Neural cell (in vitro differentiated cells): ENCODE measurements at regions not wholly inside any gene's neighbourhood (a gene's known extent, or its start where the extent isn't known, plus 50 kb on each side); places are given as distances from the start of the nearest gene placed in this dataset.

ENCODE experiments used
- H2AFZ ChIP-seq: fragments of 200-600, 300-800 bp; sonication (generic), shearing (Covaris generic); 2 replicates; pipeline ENCODE4 v1.6.0; 2014; ENCODE audit warnings: low read depth, mild to moderate bottlenecking, antibody characterized with exemption, low read length, moderate library complexity
- H3F3A ChIP-seq: fragments of 200-600 bp; shearing (Covaris generic); 2 replicates; pipeline ENCODE4 v1.6.1; 2016; ENCODE audit warnings: mild to moderate bottlenecking, moderate library complexity, mixed read lengths, antibody characterized with exemption, low read length; ENCODE audit not compliant: insufficient read depth, poor library complexity, severe bottlenecking
- H3K27ac ChIP-seq: fragments of 200-600, 300-800 bp; sonication (generic), shearing (Covaris generic); 2 replicates; pipeline ENCODE4 v1.5.1; 2014; ENCODE audit warnings: mild to moderate bottlenecking, low read length, moderate library complexity
- H3K27me3 ChIP-seq: fragments of 300-800, 200-600 bp; sonication (generic), shearing (Covaris generic); 2 replicates; pipeline ENCODE4 v1.6.0; 2014; ENCODE audit warnings: mild to moderate bottlenecking, low read depth, low read length, moderate library complexity; ENCODE audit not compliant: insufficient read depth
- H3K36me3 ChIP-seq: fragments of 300-800, 200-600 bp; sonication (generic), shearing (Covaris generic); 2 replicates; pipeline ENCODE4 v1.5.1; 2014; ENCODE audit warnings: mild to moderate bottlenecking, antibody characterized with exemption, low read length, moderate library complexity; ENCODE audit not compliant: insufficient read depth
- H3K4me2 ChIP-seq: fragments of 300-800, 200-600 bp; sonication (generic), shearing (Covaris generic); 2 replicates; pipeline ENCODE4 v1.6.0; 2014; ENCODE audit warnings: mild to moderate bottlenecking, low read length
- H3K4me3 ChIP-seq: fragments of 300-800, 200-600 bp; sonication (generic), shearing (Covaris generic); 2 replicates; pipeline ENCODE4 v1.5.1; 2014; ENCODE audit warnings: mild to moderate bottlenecking, low read length, moderate library complexity
- H3K79me2 ChIP-seq: fragments of 200-600 bp; shearing (Covaris generic); replicated peaks from 2 replicates; pipeline ENCODE4 v1.6.0; 2014; ENCODE audit warnings: mild to moderate bottlenecking, low read length, moderate library complexity; ENCODE audit not compliant: insufficient read depth
- H3K9ac ChIP-seq: fragments of 300-800, 200-600 bp; sonication (generic), shearing (Covaris generic); 2 replicates; pipeline ENCODE4 v1.6.1; 2016; ENCODE audit warnings: mild to moderate bottlenecking, low read length, mixed read lengths
- H3K9me2 ChIP-seq: fragments of 200-600 bp; shearing (Covaris generic); 2 replicates; pipeline ENCODE4 v1.6.1; 2016; ENCODE audit warnings: mild to moderate bottlenecking, low read length, mixed read lengths; ENCODE audit not compliant: insufficient read depth
- H3K9me3 ChIP-seq: fragments of 200-600, 300-800 bp; sonication (generic), shearing (Covaris generic); 2 replicates; pipeline ENCODE4 v1.6.1; 2016; ENCODE audit warnings: mild to moderate bottlenecking, mixed run types, low read length, moderate library complexity, mixed read lengths
- H4K20me1 ChIP-seq: fragments of 200-600 bp; shearing (Covaris generic); 2 replicates; pipeline ENCODE4 v1.6.1; 2016; ENCODE audit warnings: mild to moderate bottlenecking, mixed run types; ENCODE audit not compliant: insufficient read depth
- EP300 ChIP-seq: fragments of 450-650 bp; conservative IDR thresholded peaks from 2 replicates; pipeline ENCODE4 v1.6.1; 2014; ENCODE audit warnings: antibody characterized with exemption, mild to moderate bottlenecking, moderate library complexity; ENCODE audit not compliant: poor library complexity, severe bottlenecking
- EZH2 ChIP-seq: fragments of 200-600, 300-800 bp; shearing (Covaris generic), sonication (generic); IDR thresholded peaks from 2 replicates; pipeline ENCODE4 v1.6.1; 2014; ENCODE audit warnings: antibody characterized with exemption, low read length, borderline replicate concordance, mild to moderate bottlenecking; ENCODE audit not compliant: insufficient read depth, poor library complexity, severe bottlenecking
- MXI1 ChIP-seq: fragments of 450-650 bp; conservative IDR thresholded peaks from 2 replicates; pipeline ENCODE4 v1.6.1; 2014; ENCODE audit warnings: antibody characterized with exemption, mild to moderate bottlenecking; ENCODE audit not compliant: poor library complexity, severe bottlenecking
- POLR2AphosphoS5 ChIP-seq: IDR thresholded peaks from 2 replicates; pipeline ENCODE4 v1.6.1; 2012
- RAD21 ChIP-seq: fragments of 450-650 bp; conservative IDR thresholded peaks from 2 replicates; pipeline ENCODE4 v1.6.1; 2014; ENCODE audit warnings: antibody characterized with exemption, mild to moderate bottlenecking, moderate library complexity
- REST ChIP-seq: IDR thresholded peaks from 2 replicates; pipeline ENCODE4 v1.6.1; 2012; ENCODE audit warnings: borderline replicate concordance
- SMC3 ChIP-seq: fragments of 450-650 bp; conservative IDR thresholded peaks from 2 replicates; pipeline ENCODE4 v1.6.1; 2014; ENCODE audit warnings: antibody characterized with exemption, mild to moderate bottlenecking, moderate library complexity; ENCODE audit not compliant: poor library complexity
- TAF1 ChIP-seq: IDR thresholded peaks from 2 replicates; pipeline ENCODE4 v1.6.1; 2012; ENCODE audit warnings: low read depth
- TF ChIP-seq, protein P1 (sequence below): fragments of 450-650 bp; IDR thresholded peaks from 2 replicates; pipeline ENCODE4 v1.5.1; 2014; ENCODE audit warnings: antibody characterized with exemption, mild to moderate bottlenecking, moderate library complexity; ENCODE audit not compliant: poor library complexity, severe bottlenecking

DNA sequence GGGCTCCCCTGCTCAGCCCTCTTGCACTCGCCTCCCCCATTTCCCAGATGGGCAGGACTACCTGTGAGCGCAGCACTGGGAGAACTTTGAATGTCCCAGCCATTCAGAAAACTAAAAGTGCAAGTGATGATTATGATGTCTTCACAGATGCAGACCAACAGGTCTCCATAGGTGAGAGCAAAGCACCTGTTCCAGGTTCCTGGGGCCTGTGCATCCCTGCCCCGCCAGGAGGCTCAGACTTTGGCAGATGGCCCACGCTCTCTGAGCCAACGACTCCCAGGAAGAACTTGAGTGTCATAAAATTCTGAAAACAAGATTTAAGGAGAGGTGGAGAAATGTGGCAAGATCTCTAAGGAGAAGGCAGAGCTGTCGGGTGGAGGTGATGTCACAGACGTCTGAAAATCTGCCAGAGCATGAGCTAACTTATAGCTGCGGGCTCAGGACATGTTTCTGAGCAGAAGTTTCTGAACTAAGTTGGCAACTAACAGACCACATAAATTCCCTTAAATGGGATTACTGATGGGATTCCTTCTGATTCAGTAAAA is 110.8 kb upstream of the IGF1R start:
- H3K27me3 ChIP-seq = no peaks in the 10 kb centered on the region
- no peak overlapping the region for H3K4me3 ChIP-seq
- no peak overlapping the region for H3K9ac ChIP-seq
- no peak overlapping the region for H2AFZ ChIP-seq
- H3K27ac ChIP-seq = no peak overlapping the region
- no peak overlapping the region for H3K4me2 ChIP-seq
- no peaks in the 10 kb centered on the region for H3K79me2 ChIP-seq
- no peaks in the 10 kb centered on the region for H3K9me2 ChIP-seq
- H3K36me3 ChIP-seq = no peaks in the 10 kb centered on the region
- H4K20me1 ChIP-seq = no peaks in the 10 kb centered on the region
- H3K9me3 ChIP-seq = no peaks in the 10 kb centered on the region
- no peaks in the 10 kb centered on the region for H3F3A ChIP-seq
- TF ChIP-seq RAD21 (no peak), TAF1 (no peak), EP300 (no peak), EZH2 (no peak), REST (no peak), SMC3 (no peak), MXI1 (no peak), POLR2AphosphoS5 (no peak)

DNA sequence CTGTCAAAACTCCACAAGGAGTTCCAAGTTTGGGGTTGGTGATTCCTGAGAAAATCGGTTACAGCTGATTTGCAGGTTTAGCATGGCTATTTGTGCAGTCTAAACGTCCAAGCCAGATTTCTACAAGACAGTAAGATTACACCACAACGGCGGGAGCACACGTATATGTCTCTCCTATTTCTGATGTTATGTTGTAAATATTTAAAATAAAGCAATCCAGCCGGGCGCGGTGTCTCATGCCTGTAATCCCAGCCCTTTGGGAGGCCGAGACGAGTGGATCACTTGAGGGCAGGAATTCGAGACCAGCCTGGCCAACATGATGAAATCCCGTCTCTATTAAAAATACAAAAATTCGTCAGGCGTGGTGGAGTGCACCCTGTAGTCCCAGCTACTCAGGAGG is 106.8 kb upstream of the IGF1R start:
- Histone ChIP-seq H3K79me2 (no peaks in the 10 kb centered on the region), H3K9me2 (no peaks in the 10 kb centered on the region), H3K27me3 (peaks cover under 1% of the 10 kb centered on the region), H3K27ac (no peak overlapping the region), H2AFZ (no peak overlapping the region), H3K4me2 (no peak overlapping the region), H4K20me1 (no peaks in the 10 kb centered on the region), H3K4me3 (no peak overlapping the region), H3K36me3 (no peaks in the 10 kb centered on the region), H3K9me3 (no peaks in the 10 kb centered on the region), H3K9ac (no peak overlapping the region), H3F3A (no peaks in the 10 kb centered on the region)
- TF ChIP-seq POLR2AphosphoS5 (no peak), RAD21 (no peak), EP300 (no peak), SMC3 (no peak), REST (no peak), EZH2 (no peak), TAF1 (no peak), MXI1 (no peak)
- TF ChIP-seq, protein P1, sequence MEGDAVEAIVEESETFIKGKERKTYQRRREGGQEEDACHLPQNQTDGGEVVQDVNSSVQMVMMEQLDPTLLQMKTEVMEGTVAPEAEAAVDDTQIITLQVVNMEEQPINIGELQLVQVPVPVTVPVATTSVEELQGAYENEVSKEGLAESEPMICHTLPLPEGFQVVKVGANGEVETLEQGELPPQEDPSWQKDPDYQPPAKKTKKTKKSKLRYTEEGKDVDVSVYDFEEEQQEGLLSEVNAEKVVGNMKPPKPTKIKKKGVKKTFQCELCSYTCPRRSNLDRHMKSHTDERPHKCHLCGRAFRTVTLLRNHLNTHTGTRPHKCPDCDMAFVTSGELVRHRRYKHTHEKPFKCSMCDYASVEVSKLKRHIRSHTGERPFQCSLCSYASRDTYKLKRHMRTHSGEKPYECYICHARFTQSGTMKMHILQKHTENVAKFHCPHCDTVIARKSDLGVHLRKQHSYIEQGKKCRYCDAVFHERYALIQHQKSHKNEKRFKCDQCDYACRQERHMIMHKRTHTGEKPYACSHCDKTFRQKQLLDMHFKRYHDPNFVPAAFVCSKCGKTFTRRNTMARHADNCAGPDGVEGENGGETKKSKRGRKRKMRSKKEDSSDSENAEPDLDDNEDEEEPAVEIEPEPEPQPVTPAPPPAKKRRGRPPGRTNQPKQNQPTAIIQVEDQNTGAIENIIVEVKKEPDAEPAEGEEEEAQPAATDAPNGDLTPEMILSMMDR = no peak
